ENCODE measurements at regions not wholly inside any gene's neighbourhood (a gene's known extent, or its start where the extent isn't known, plus 50 kb on each side); places are given as distances from the start of the nearest gene placed in this dataset.

- TF ChIP-seq POLR2A (IDR thresholded peaks at IDR 0.05) (no peak), CTCF (IDR thresholded peaks at IDR 0.05) (no peak)
Measured at GRCh38 chr2:6683516-6683915, 182.2 kb downstream of the CMPK2 start.

All from esophagus squamous epithelium (tissue), 4 donors.